Liver (tissue), 8 donors: ENCODE measurements at regions not wholly inside any gene's neighbourhood (a gene's known extent, or its start where the extent isn't known, plus 50 kb on each side); places are given as distances from the start of the nearest gene placed in this dataset.

Source experiments
- DNase-seq: peaks from one replicate; pipeline ENCODE4 v3.0.0-alpha.2; 2017; ENCODE audit warnings: low spot score
- H3K27ac ChIP-seq, 2 donors: one replicate each; pipeline ENCODE4 v1.7.0; 2013; ENCODE audit warnings: inconsistent platforms in 2 of 2, low read length in 2 of 2, control low read depth in 1 of 2, low read depth in 1 of 2, mild to moderate bottlenecking in 1 of 2
- H3K27me3 ChIP-seq, 4 donors: one replicate each; pipeline versions ENCODE4 v1.6.1 to v1.7.0; 2013; ENCODE audit warnings: low read length in 3 of 4, inconsistent platforms in 1 of 4, mild to moderate bottlenecking in 1 of 4, moderate library complexity in 1 of 4; ENCODE audit not compliant: control insufficient read depth in 4 of 4, insufficient read depth in 4 of 4
- H3K36me3 ChIP-seq, 4 donors: one replicate each; pipeline versions ENCODE4 v1.6.1 to v1.7.0; 2013; ENCODE audit warnings: low read length in 3 of 4, mild to moderate bottlenecking in 3 of 4, low read depth in 1 of 4, moderate library complexity in 1 of 4; ENCODE audit not compliant: control insufficient read depth in 4 of 4, insufficient read depth in 3 of 4
- H3K4me1 ChIP-seq, 4 donors: one replicate each; pipeline versions ENCODE4 v1.6.1 to v1.7.0; 2013; ENCODE audit warnings: low read length in 3 of 4, mild to moderate bottlenecking in 3 of 4, moderate library complexity in 1 of 4; ENCODE audit not compliant: control insufficient read depth in 4 of 4, insufficient read depth in 4 of 4
- H3K4me3 ChIP-seq, 3 donors: one replicate each; pipeline versions ENCODE4 v1.6.1 to v1.7.0; 2013; ENCODE audit warnings: low read length in 3 of 3, control low read depth in 1 of 3, low read depth in 1 of 3, mild to moderate bottlenecking in 1 of 3
- H3K9ac ChIP-seq, 2 donors: one replicate each; pipeline ENCODE4 v1.7.0; 2013; ENCODE audit warnings: low read length in 2 of 2, mild to moderate bottlenecking in 2 of 2, moderate library complexity in 2 of 2, control low read depth in 1 of 2, low read depth in 1 of 2
- H3K9me3 ChIP-seq, 4 donors: one replicate each; pipeline versions ENCODE4 v1.6.1 to v1.7.0; 2013; ENCODE audit warnings: low read length in 3 of 4; ENCODE audit not compliant: control insufficient read depth in 4 of 4
- ATF3 ChIP-seq: IDR thresholded peaks from 2 replicates; pipeline ENCODE4 v1.6.1; 2016; ENCODE audit warnings: antibody characterized with exemption
- CTCF ChIP-seq: fragments of 150-350 bp; IDR thresholded peaks from 2 replicates; pipeline ENCODE4 v1.5.1; 2017; ENCODE audit warnings: improper control_type of control experiment, low read depth, low read length; ENCODE audit not compliant: missing input control
- EGR1 ChIP-seq, 2 donors: IDR thresholded peaks; 2 replicates each; pipeline ENCODE4 v1.6.1; 2016 to 2018; ENCODE audit warnings: antibody characterized with exemption in 2 of 2, low read depth in 2 of 2
- FOXA1 ChIP-seq: IDR thresholded peaks from 2 replicates; pipeline ENCODE4 v1.6.1; 2016; ENCODE audit warnings: antibody characterized with exemption
- GABPA ChIP-seq, 2 donors: IDR thresholded peaks in 1 of 2; conservative IDR thresholded peaks in 1 of 2; 2 replicates each; pipeline ENCODE4 v1.6.1; 2016; ENCODE audit warnings: antibody characterized with exemption in 2 of 2, mild to moderate bottlenecking in 1 of 2, moderate library complexity in 1 of 2
- HNF4A ChIP-seq, 2 donors: conservative IDR thresholded peaks; 2 replicates each; pipeline ENCODE4 v1.6.1; 2016; ENCODE audit warnings: antibody characterized with exemption in 2 of 2, mild to moderate bottlenecking in 2 of 2
- HNF4G ChIP-seq: IDR thresholded peaks from 2 replicates; pipeline ENCODE4 v1.6.1; 2016; ENCODE audit warnings: antibody characterized with exemption
- JUND ChIP-seq, 2 donors: IDR thresholded peaks; 2 replicates each; pipeline ENCODE4 v1.6.1; 2016; ENCODE audit warnings: antibody characterized with exemption in 2 of 2
- MAX ChIP-seq: IDR thresholded peaks from 2 replicates; pipeline ENCODE4 v1.6.1; 2016; ENCODE audit warnings: antibody characterized with exemption
- NR2F2 ChIP-seq: IDR thresholded peaks from 2 replicates; pipeline ENCODE4 v1.6.1; 2016; ENCODE audit warnings: antibody characterized with exemption
- RAD21 ChIP-seq, 2 donors: IDR thresholded peaks; 2 replicates each; pipeline ENCODE4 v1.6.1; 2016; ENCODE audit warnings: antibody characterized with exemption in 2 of 2, mild to moderate bottlenecking in 2 of 2
- RXRA ChIP-seq, 2 donors: IDR thresholded peaks; 2 replicates each; pipeline ENCODE4 v1.6.1; 2017 to 2018; ENCODE audit warnings: antibody characterized with exemption in 2 of 2, mild to moderate bottlenecking in 1 of 2
- SP1 ChIP-seq: IDR thresholded peaks from 2 replicates; pipeline ENCODE4 v1.6.1; 2018; ENCODE audit warnings: antibody characterized with exemption, mild to moderate bottlenecking
- TAF1 ChIP-seq: conservative IDR thresholded peaks from 2 replicates; pipeline ENCODE4 v1.6.1; 2016; ENCODE audit warnings: antibody characterized with exemption, mild to moderate bottlenecking
- YY1 ChIP-seq: IDR thresholded peaks from 2 replicates; pipeline ENCODE4 v1.6.1; 2016; ENCODE audit warnings: antibody characterized with exemption, mild to moderate bottlenecking
- ZBTB33 ChIP-seq: IDR thresholded peaks from 2 replicates; pipeline ENCODE4 v1.6.1; 2016; ENCODE audit warnings: antibody characterized with exemption
- WGBS: extraction: QIAGEN DNeasy Blood & Tissue Kit; methylation state at CpG from one replicate; pipeline ENCODE4 v1.1.7; 2013; 5-methylcytosine and 5-hydroxymethylcytosine counted together
- donor health status: healthy.
- donor health status: healthy.
- donor health status: healthy.
- donor health status: healthy.
- donor health status: healthy.

- peaks cover 0 to 2% (median 1%) of the 10 kb centered on the region in 4 donors for H3K27me3 ChIP-seq
- H3K9ac ChIP-seq, result no peak overlapping the region
- 84% methylated on average over 9 of the region's 9 CpGs for WGBS
- no peak for TF ChIP-seq GABPA (IDR thresholded peaks at IDR 0.05 in 1 of 2, conservative IDR thresholded peaks at IDR 0.05 in 1 of 2)
- TF ChIP-seq NR2F2, result no peak
- TF ChIP-seq ATF3, result no peak
- no peak for TF ChIP-seq HNF4G
- no peak for TF ChIP-seq FOXA1
- no peak for TF ChIP-seq SP1
- TF ChIP-seq YY1, result no peak
- no peak for TF ChIP-seq MAX
- no peak for TF ChIP-seq RAD21 (IDR thresholded peaks at IDR 0.05)
- TF ChIP-seq JUND (IDR thresholded peaks at IDR 0.05), result no peak
- TF ChIP-seq EGR1 (IDR thresholded peaks at IDR 0.05; ENCODE audit: low read depth in 2 of 2), result no peak
- TF ChIP-seq CTCF, result no peak
- TF ChIP-seq ZBTB33, result no peak
- no peak for TF ChIP-seq HNF4A (conservative IDR thresholded peaks at IDR 0.05)
- TF ChIP-seq RXRA (IDR thresholded peaks at IDR 0.05), result no peak
- no peak for TF ChIP-seq TAF1
- no peak overlapping the region for H3K4me3 ChIP-seq
- no peak for DNase-seq
- no peak overlapping the region for H3K27ac ChIP-seq
- no peaks in the 10 kb centered on the region for H3K4me1 ChIP-seq
- H3K9me3 ChIP-seq, result no peaks in the 10 kb centered on the region
- no peaks in the 10 kb centered on the region for H3K36me3 ChIP-seq
These were observed 95.4 kb downstream of the LSM3 start for GRCh38 chr3:14273901-14274611.

GRCh38 chr3:14274612-14274936, 96.0 kb downstream of the LSM3 start:
- no peaks in the 10 kb centered on the region for H3K36me3 ChIP-seq
- H3K9me3 ChIP-seq, result no peaks in the 10 kb centered on the region
- H3K27ac ChIP-seq, result no peak overlapping the region
- no peak overlapping the region for H3K9ac ChIP-seq
- DNase-seq, result no peak
- WGBS, result 84% methylated on average over 6 of the region's 6 CpGs
- H3K4me1 ChIP-seq, result no peaks in the 10 kb centered on the region
- H3K4me3 ChIP-seq, result no peak overlapping the region
- TF ChIP-seq RAD21 (IDR thresholded peaks at IDR 0.05), result no peak
- no peak for TF ChIP-seq GABPA (IDR thresholded peaks at IDR 0.05 in 1 of 2, conservative IDR thresholded peaks at IDR 0.05 in 1 of 2)
- no peak for TF ChIP-seq MAX
- peaks cover 0 to 2% (median under 1%) of the 10 kb centered on the region in 4 donors for H3K27me3 ChIP-seq
